ENCODE measurements at regions not wholly inside any gene's neighbourhood (a gene's known extent, or its start where the extent isn't known, plus 50 kb on each side); places are given as distances from the start of the nearest gene placed in this dataset.
"Not testable (repeated sequence)": the region's sequence is repeated elsewhere in the genome, so short reads cannot be mapped to it uniquely, and the experiment has no call there.

DNA sequence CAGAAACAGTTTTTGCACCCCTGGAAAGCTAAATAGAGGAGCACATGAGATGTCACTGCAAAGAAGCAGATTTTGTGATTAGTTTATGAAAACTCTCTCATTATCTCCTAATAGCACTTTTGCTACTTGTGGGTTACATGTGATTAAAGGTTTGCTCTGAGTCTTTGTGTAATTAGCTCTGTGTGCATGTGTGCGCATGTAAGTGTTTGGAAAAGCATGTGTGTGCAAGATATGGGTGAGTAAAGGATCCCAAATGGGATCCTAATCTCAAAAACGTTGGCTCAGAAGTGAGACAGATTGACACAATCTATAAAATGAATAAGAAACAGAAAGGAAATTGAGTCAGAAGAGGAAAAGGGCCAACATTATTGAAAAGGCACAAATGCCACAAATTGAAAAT is 104.5 kb downstream of the SKIDA1 start:
- H3K27me3 ChIP-seq (ENCODE audit: control insufficient read depth in 1 of 2, insufficient read depth in 1 of 2, low read length in 2 of 2): no peaks in the 10 kb centered on the region
- H3K14ac ChIP-seq (ENCODE audit: low read length in 2 of 2): no peak overlapping the region
- H3K23ac ChIP-seq (ENCODE audit: low read length in 2 of 2): no peak overlapping the region
- no peak overlapping the region for H2BK120ac ChIP-seq (ENCODE audit: low read depth, low read length)
- no peak overlapping the region for H4K91ac ChIP-seq (ENCODE audit: low read length)
- H4K8ac ChIP-seq (ENCODE audit: low read length): no peak overlapping the region
- DNase-seq: no peak
- no peaks in the 10 kb centered on the region for H3K9me3 ChIP-seq (ENCODE audit: control insufficient read depth, low read length)
- H3K9ac ChIP-seq (ENCODE audit: low read length): no peak overlapping the region
- no peak overlapping the region for H3K18ac ChIP-seq (ENCODE audit: low read depth in 1 of 2, low read length in 2 of 2)
- H3K4me2 ChIP-seq (ENCODE audit: low read length, poor library complexity, severe bottlenecking): no peak overlapping the region
- no peak overlapping the region for H2BK12ac ChIP-seq (ENCODE audit: low read length in 2 of 2)
- no peaks in the 10 kb centered on the region for H3K36me3 ChIP-seq (ENCODE audit: control insufficient read depth in 1 of 2, insufficient read depth in 2 of 2, low read depth in 1 of 2, low read length in 2 of 2)
- no peak overlapping the region for H2AK5ac ChIP-seq (ENCODE audit: low read length, severe bottlenecking)
- WGBS: 70% methylated on average over 2 of the region's 2 CpGs
- no peak overlapping the region for H2BK5ac ChIP-seq (ENCODE audit: low read depth, low read length, poor library complexity, severe bottlenecking)
- H3K4me1 ChIP-seq (ENCODE audit: control insufficient read depth, insufficient read depth, low read depth, low read length): no peaks in the 10 kb centered on the region
- H2AFZ ChIP-seq (ENCODE audit: low read depth, low read length): no peak overlapping the region
- H3K4me3 ChIP-seq (ENCODE audit: insufficient read depth in 1 of 2, low read depth in 1 of 2, low read length in 2 of 2): no peak overlapping the region
- H3K4ac ChIP-seq (ENCODE audit: low read depth in 1 of 2, low read length in 2 of 2): no peak overlapping the region
- no peak overlapping the region for H2BK15ac ChIP-seq (ENCODE audit: low read depth, poor library complexity, severe bottlenecking)
- H3K27ac ChIP-seq (ENCODE audit: low read length, poor library complexity, severe bottlenecking): no peak overlapping the region
- H3K79me1 ChIP-seq (replicated peaks; ENCODE audit: low read length, poor library complexity, severe bottlenecking): no peaks in the 10 kb centered on the region

DNA sequence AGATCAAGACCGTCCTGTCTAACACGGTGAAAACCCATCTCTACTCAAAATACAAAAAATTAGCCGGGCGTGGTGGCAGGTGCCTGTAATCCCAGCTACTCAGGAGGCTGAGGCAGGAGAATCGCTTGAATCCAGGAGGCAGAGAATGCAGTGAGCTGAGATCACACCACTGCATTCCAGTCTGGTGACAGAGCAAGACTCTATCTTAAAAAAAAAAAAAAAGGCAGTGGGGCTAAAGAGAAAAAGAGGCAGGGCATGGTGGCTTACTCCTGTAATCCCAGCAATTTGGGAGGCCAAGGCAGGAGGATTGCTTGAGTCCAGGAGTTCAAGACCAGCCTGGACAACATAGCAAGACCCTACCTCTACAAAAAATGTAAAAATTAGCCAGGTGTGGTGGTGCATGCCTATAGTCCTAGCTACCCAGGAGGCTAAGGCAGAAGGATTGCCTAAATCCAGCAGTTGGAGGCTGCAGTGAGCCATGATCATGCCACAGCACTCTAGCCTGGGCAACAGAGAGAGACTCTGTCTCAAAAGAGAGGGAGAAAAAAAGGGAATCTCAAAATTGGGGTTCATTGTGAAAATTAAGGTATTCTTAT is 106.4 kb downstream of the SKIDA1 start:
- H3K4me3 ChIP-seq (ENCODE audit: insufficient read depth in 1 of 2, low read depth in 1 of 2, low read length in 2 of 2); H4K8ac ChIP-seq (ENCODE audit: low read length); H3K79me1 ChIP-seq (replicated peaks; ENCODE audit: low read length, poor library complexity, severe bottlenecking); H2BK12ac ChIP-seq (ENCODE audit: low read length in 2 of 2); H2BK120ac ChIP-seq (ENCODE audit: low read depth, low read length); H2BK15ac ChIP-seq (ENCODE audit: low read depth, poor library complexity, severe bottlenecking); H3K9ac ChIP-seq (ENCODE audit: low read length); H2BK5ac ChIP-seq (ENCODE audit: low read depth, low read length, poor library complexity, severe bottlenecking); H3K36me3 ChIP-seq (ENCODE audit: control insufficient read depth in 1 of 2, insufficient read depth in 2 of 2, low read depth in 1 of 2, low read length in 2 of 2); H2AK5ac ChIP-seq (ENCODE audit: low read length, severe bottlenecking); H3K27ac ChIP-seq (ENCODE audit: low read length, poor library complexity, severe bottlenecking); H3K27me3 ChIP-seq (ENCODE audit: control insufficient read depth in 1 of 2, insufficient read depth in 1 of 2, low read length in 2 of 2); H3K14ac ChIP-seq (ENCODE audit: low read length in 2 of 2); H3K9me3 ChIP-seq (ENCODE audit: control insufficient read depth, low read length); H3K4me2 ChIP-seq (ENCODE audit: low read length, poor library complexity, severe bottlenecking); H2AFZ ChIP-seq (ENCODE audit: low read depth, low read length); H4K91ac ChIP-seq (ENCODE audit: low read length); H3K4me1 ChIP-seq (ENCODE audit: control insufficient read depth, insufficient read depth, low read depth, low read length); H3K23ac ChIP-seq (ENCODE audit: low read length in 2 of 2): not testable (repeated sequence)
- Histone ChIP-seq H3K4ac (ENCODE audit: low read depth in 1 of 2, low read length in 2 of 2) (peak overlapping the region in 1 of 2 experiments; percentile 17), H3K18ac (ENCODE audit: low read depth in 1 of 2, low read length in 2 of 2) (peak overlapping the region in 1 of 2 experiments; percentile 11)
- peak; percentile 47 for DNase-seq
- WGBS: 78% methylated on average over 5 of the region's 5 CpGs

DNA sequence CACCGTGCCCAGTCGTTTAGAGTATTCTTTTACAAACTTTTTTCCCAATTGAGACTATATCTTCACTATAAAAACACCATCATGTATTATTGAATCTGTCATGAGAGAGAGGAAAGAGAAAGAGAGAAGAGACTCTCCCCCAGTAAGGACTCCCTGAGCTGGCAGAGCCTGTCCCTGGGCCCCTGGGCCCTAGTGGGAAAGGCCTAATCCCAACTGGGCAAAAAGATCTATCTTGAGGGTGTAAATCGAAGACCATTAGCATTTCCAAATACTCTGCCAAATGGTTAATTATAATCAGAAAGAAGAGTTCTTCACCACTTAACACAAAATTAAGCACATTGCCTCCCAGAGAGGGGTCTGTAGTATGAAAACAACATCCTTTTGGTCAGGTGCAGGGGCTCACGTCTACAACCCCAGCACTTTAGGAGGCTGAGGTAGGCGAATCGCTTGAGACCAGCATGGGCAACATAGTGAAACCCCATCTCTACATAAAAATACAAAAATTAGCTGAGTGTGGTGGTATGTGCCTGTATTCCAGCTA is 108.2 kb downstream of the SKIDA1 start:
- no peak overlapping the region for H2BK120ac ChIP-seq (ENCODE audit: low read depth, low read length)
- no peak overlapping the region for H3K27ac ChIP-seq (ENCODE audit: low read length, poor library complexity, severe bottlenecking)
- H3K36me3 ChIP-seq (ENCODE audit: control insufficient read depth in 1 of 2, insufficient read depth in 2 of 2, low read depth in 1 of 2, low read length in 2 of 2): no peaks in the 10 kb centered on the region
- no peak overlapping the region for H2BK5ac ChIP-seq (ENCODE audit: low read depth, low read length, poor library complexity, severe bottlenecking)
- no peak overlapping the region for H3K4ac ChIP-seq (ENCODE audit: low read depth in 1 of 2, low read length in 2 of 2)
- no peak overlapping the region for H3K23ac ChIP-seq (ENCODE audit: low read length in 2 of 2)
- no peak overlapping the region for H3K14ac ChIP-seq (ENCODE audit: low read length in 2 of 2)
- H3K27me3 ChIP-seq (ENCODE audit: control insufficient read depth in 1 of 2, insufficient read depth in 1 of 2, low read length in 2 of 2): no peaks in the 10 kb centered on the region
- WGBS: 100% methylated on average over 1 of the region's 6 CpGs
- no peaks in the 10 kb centered on the region for H3K9me3 ChIP-seq (ENCODE audit: control insufficient read depth, low read length)
- no peak overlapping the region for H4K8ac ChIP-seq (ENCODE audit: low read length)
- H4K91ac ChIP-seq (ENCODE audit: low read length): no peak overlapping the region
- H3K79me1 ChIP-seq (replicated peaks; ENCODE audit: low read length, poor library complexity, severe bottlenecking): no peaks in the 10 kb centered on the region
- no peak overlapping the region for H2BK12ac ChIP-seq (ENCODE audit: low read length in 2 of 2)
- no peak overlapping the region for H2AFZ ChIP-seq (ENCODE audit: low read depth, low read length)
- no peak overlapping the region for H2AK5ac ChIP-seq (ENCODE audit: low read length, severe bottlenecking)
- no peak for DNase-seq
- H3K4me1 ChIP-seq (ENCODE audit: control insufficient read depth, insufficient read depth, low read depth, low read length): no peaks in the 10 kb centered on the region
- no peak overlapping the region for H3K18ac ChIP-seq (ENCODE audit: low read depth in 1 of 2, low read length in 2 of 2)
- H3K4me2 ChIP-seq (ENCODE audit: low read length, poor library complexity, severe bottlenecking): no peak overlapping the region
- H3K4me3 ChIP-seq (ENCODE audit: insufficient read depth in 1 of 2, low read depth in 1 of 2, low read length in 2 of 2): no peak overlapping the region
- peak overlapping the region; percentile 60 for H2BK15ac ChIP-seq (ENCODE audit: low read depth, poor library complexity, severe bottlenecking)
- no peak overlapping the region for H3K9ac ChIP-seq (ENCODE audit: low read length)

GRCh38 chr10:21413680-21414079 is 111.8 kb downstream of the SKIDA1 start:
- Histone ChIP-seq H3K27ac (ENCODE audit: low read length, poor library complexity, severe bottlenecking) (no peak overlapping the region), H3K9me3 (ENCODE audit: control insufficient read depth, low read length) (no peaks in the 10 kb centered on the region), H3K4me1 (ENCODE audit: control insufficient read depth, insufficient read depth, low read depth, low read length) (no peaks in the 10 kb centered on the region), H2AFZ (ENCODE audit: low read depth, low read length) (no peak overlapping the region), H3K23ac (ENCODE audit: low read length in 2 of 2) (no peak overlapping the region), H3K4me2 (ENCODE audit: low read length, poor library complexity, severe bottlenecking) (no peak overlapping the region), H3K79me1 (replicated peaks; ENCODE audit: low read length, poor library complexity, severe bottlenecking) (no peaks in the 10 kb centered on the region), H3K4ac (ENCODE audit: low read depth in 1 of 2, low read length in 2 of 2) (no peak overlapping the region), H3K9ac (ENCODE audit: low read length) (no peak overlapping the region), H2BK12ac (ENCODE audit: low read length in 2 of 2) (no peak overlapping the region), H3K18ac (ENCODE audit: low read depth in 1 of 2, low read length in 2 of 2) (no peak overlapping the region), H2BK15ac (ENCODE audit: low read depth, poor library complexity, severe bottlenecking) (no peak overlapping the region), H3K14ac (ENCODE audit: low read length in 2 of 2) (no peak overlapping the region), H2AK5ac (ENCODE audit: low read length, severe bottlenecking) (no peak overlapping the region), H3K27me3 (ENCODE audit: control insufficient read depth in 1 of 2, insufficient read depth in 1 of 2, low read length in 2 of 2) (no peaks in the 10 kb centered on the region), H2BK5ac (ENCODE audit: low read depth, low read length, poor library complexity, severe bottlenecking) (no peak overlapping the region), H2BK120ac (ENCODE audit: low read depth, low read length) (no peak overlapping the region), H4K91ac (ENCODE audit: low read length) (no peak overlapping the region), H3K36me3 (ENCODE audit: control insufficient read depth in 1 of 2, insufficient read depth in 2 of 2, low read depth in 1 of 2, low read length in 2 of 2) (no peaks in the 10 kb centered on the region), H4K8ac (ENCODE audit: low read length) (no peak overlapping the region), H3K4me3 (ENCODE audit: insufficient read depth in 1 of 2, low read depth in 1 of 2, low read length in 2 of 2) (no peak overlapping the region)
- WGBS: no CpG with 5 or more reads among the region's 2 CpGs
- DNase-seq: no peak
